NCI-H1436 treated with DMSO at 0.1 percent for 48 hours (cell line): ENCODE measurements at regions not wholly inside any gene's neighbourhood (a gene's known extent, or its start where the extent isn't known, plus 50 kb on each side); places are given as distances from the start of the nearest gene placed in this dataset.
"Not testable (repeated sequence)": the region's sequence is repeated elsewhere in the genome, so short reads cannot be mapped to it uniquely, and the experiment has no call there.

Experiments used
- DNase-seq: peaks from one replicate; lab custom pipeline; 2025; lab: John Stamatoyannopoulos, UW

- not testable (repeated sequence) for DNase-seq
Measured at GRCh38 chrX:42157923-42158322, 234.6 kb upstream of the CASK start.

GRCh38 chrX:42151808-42152207, 228.5 kb upstream of the CASK start:
- DNase-seq = no peak

- DNase-seq = no peak
Measured at GRCh38 chrX:42149765-42150164, 226.4 kb upstream of the CASK start.

DNA sequence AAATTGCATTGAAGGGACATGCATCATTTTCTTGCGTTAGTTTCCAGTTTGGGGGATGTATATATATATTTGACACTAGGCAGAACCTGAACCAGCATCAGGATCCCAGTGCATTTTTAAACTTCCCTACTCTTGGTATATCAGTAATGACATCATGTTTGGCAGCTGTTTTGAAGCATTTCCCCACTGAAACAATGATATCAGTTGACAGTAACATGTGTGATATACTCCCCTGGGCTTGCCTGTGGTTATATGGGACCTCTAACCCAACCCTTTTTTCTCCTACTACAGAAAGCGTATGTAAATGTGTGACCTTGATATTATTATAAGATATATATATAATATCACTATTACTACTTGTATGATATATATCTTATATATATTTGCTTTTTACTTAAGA, 225.9 kb upstream of the CASK start:
- DNase-seq = no peak

DNA sequence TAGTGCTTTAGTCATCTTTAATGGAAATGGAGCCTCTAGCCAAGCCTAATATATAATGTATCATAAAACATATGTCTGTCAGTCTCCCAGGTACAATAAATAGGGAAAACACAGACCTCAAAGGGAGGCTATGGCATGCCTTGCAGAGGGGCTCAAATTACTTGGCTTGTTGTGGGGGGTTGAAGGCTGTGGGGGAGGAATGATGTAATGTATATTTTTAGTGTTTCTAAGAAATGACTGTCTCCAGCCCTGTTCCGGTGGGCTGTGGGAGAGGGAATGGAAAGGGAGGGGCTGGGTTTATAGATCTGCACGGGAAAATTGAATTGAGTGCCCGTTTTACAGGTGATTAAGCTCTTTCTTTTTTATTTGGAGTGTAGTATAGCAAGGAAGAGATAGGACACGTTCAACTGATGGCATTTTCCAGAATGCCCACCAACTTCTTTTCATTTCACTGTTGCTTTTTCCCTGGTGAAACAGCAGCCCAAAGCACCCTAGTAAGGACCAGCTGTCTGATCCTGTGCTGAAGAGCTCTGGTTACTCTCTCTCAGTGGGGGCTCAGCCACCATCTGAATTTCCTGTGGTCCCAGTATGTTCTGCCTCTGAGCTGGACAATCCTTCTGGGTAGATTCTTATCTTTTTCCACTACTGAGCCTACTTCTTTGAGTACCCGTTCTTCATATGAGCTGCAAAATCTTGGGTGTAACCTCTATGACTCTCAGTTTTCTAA, 220.7 kb upstream of the CASK start:
- DNase-seq = no peak

GRCh38 chrX:42140320-42140719, 217.0 kb upstream of the CASK start:
- no peak for DNase-seq

- DNase-seq = no peak
Measured at GRCh38 chrX:42135583-42136228, 212.4 kb upstream of the CASK start.

- DNase-seq = no peak
Measured at GRCh38 chrX:42131856-42132255, 208.5 kb upstream of the CASK start.

- DNase-seq = no peak
Measured at GRCh38 chrX:42129022-42129940, 205.9 kb upstream of the CASK start.

GRCh38 chrX:42128587-42128986, 205.2 kb upstream of the CASK start:
- DNase-seq = no peak

- no peak for DNase-seq
Measured at GRCh38 chrX:42128020-42128419, 204.7 kb upstream of the CASK start.

DNA sequence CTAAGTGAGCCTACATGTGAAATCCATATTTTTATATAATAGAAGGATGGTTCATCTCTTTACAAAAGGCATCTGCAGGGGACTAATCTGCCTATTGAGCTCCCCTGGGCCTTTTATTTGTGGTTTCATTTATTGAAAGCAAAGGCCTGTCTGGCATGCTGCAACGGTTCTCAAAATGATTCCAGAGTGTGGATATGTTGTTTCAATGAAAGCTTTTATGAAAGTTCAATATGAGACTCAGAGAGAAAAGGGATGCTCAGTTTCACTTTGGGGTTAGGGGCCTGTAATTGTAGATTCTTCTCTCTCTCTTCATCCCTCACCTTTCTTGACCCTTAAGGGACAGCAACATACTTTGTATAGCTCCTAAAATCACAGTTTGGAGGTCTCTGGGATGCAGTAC, 204.2 kb upstream of the CASK start:
- no peak for DNase-seq

DNA sequence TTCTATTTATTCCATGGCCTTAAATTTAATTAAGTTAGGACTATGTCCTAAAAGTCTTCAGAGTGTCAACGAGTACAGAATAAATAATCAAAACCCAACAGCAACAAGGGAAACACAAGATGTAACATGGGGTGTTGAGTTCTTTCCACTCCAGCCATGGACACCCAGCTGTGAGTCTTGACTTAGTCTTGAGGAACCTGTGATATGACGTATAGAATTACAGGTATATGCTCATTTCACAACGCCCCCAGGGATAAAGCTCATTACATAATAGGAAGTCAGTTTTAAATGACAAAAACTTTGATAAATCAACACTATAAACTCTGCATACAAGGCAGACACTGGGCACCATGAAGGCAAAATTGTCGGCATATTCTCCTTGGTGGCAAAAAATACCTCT, 200.0 kb upstream of the CASK start:
- DNase-seq = no peak

DNA sequence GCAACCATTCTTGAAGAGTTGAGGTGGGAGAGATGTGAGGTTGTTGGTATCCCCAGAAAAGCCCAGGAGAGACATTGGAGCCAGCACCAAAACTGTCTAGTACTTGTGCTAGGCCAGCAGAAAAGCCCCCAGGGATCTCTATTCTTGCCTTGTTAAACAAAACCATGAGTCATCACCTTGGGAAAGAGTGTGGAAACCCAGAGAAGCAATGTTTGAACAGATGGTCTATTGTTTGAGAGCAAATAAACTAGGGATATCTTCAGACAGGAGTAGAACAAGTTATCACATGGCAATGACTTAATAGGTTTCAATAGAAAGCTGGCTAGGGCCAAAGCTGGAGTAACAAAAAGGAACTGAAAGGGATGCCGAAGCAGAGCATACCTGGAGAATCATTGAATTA, 195.7 kb upstream of the CASK start:
- peak; percentile 21 for DNase-seq

- no peak for DNase-seq
Measured at GRCh38 chrX:42117318-42117717, 194.0 kb upstream of the CASK start.

DNA sequence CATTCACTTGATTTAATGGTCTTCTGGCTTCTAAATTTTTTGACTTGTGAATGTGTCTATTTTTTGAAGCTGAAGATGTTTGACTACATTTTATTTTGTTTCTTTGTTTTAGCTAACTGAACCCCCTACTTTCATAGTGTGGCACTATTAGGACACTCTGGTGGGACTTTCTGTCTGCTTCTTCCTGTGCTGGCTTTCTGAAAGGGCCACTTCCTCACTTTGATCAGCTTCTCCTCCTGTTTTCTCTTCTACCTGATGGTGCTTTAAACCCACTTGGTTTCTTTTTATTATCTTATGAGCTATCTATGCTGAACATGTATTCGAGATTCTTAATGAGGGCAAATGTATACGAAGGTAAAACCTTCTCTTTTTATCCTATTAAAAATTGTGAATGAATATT, 186.1 kb upstream of the CASK start:
- DNase-seq = no peak

- DNase-seq = no peak
Measured at GRCh38 chrX:42107495-42108488, 184.4 kb upstream of the CASK start.

GRCh38 chrX:42106556-42106955, 183.2 kb upstream of the CASK start:
- no peak for DNase-seq

DNA sequence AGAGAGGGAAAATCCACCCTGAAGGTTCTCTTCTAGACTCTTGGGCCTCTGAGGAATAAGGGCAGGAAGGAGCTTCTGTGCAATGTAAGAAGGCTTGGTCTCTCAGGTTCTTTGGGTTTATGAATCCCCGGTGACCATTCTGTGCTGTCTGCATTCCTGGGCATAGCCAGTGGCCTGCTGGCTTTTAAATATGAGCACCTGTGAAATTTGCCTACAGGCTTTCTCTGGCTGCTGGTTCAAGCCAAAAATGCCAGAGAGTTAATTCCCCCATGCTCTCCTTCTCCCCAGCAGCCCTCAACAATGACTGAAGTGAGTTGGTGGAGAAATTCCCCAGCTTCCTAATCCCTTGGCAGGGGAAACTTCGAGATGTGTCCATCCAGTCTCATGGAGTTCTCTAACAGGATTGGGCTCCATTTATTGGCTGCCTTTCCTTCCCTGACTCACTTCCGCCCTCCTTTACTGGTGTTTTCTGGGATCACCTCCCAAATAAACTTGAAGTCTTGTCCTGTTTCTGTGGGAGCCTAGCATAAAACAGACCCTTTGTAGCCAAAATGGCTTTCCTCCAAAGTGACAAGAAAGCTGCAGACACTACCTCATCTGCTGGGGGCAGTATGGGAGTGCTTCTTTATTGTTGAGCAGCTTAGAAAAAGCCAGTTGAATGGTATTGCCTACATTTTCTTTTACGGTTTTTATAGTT, 179.4 kb upstream of the CASK start:
- DNase-seq = no peak

GRCh38 chrX:42098900-42099299, 175.5 kb upstream of the CASK start:
- no peak for DNase-seq

- DNase-seq = no peak
Measured at GRCh38 chrX:42097486-42097885, 174.1 kb upstream of the CASK start.
